HCT116 (cell line): ENCODE measurements at regions not wholly inside any gene's neighbourhood (a gene's known extent, or its start where the extent isn't known, plus 50 kb on each side); places are given as distances from the start of the nearest gene placed in this dataset.

ENCODE experiments used
- ATAC-seq: fragments of 200-7000 bp; cut with Tn5 transposase; 2 replicates; pipeline ENCODE4 v1.9.1; 2020; ENCODE audit warnings: mild to moderate bottlenecking, moderate library complexity
- BruUV-seq: library from RNA; stranded (reverse); fragments of 400-500 nt; replicated peaks from 2 replicates; lab custom pipeline; 2021; lab: Mats Ljungman, UMichigan
- CTCF ChIA-PET: fragments of 300-600 bp; sonication (Branson Sonifier 250); formaldehyde crosslinking; loops from one replicate; lab custom pipeline; 2021; ENCODE audit warnings: antibody characterized with exemption; lab: Charles Lee
- POLR2A ChIA-PET: fragments of 300-600, 350-600 bp; sonication (Branson Sonifier 250); formaldehyde crosslinking; loops from one replicate; lab custom pipeline; 2021; ENCODE audit warnings: antibody characterized with exemption; lab: Charles Lee
- RAD21 ChIA-PET, 2 experiments: fragments of 300-600 bp; sonication (Branson Sonifier 250); formaldehyde crosslinking; loops; one replicate each; lab custom pipeline; 2023; ENCODE audit warnings: low total read pairs in 2 of 2; ENCODE audit not compliant: uncharacterized antibody in 2 of 2, unreplicated experiment in 2 of 2, low non-redundant PET in 1 of 2; lab: Charles Lee
- DNase-seq: peaks from one replicate; pipeline ENCODE4 v3.0.0-alpha.2; 2010; ENCODE audit warnings: low read depth, low spot score
- H2AFZ ChIP-seq: fragments of 200-600 bp; shearing (Covaris generic), sonication (generic); 2 replicates; pipeline ENCODE4 v1.6.1; 2017; ENCODE audit warnings: low read depth, mixed run types, mixed read lengths, antibody characterized with exemption, low read length; ENCODE audit not compliant: poor library complexity, severe bottlenecking
- H3K27ac ChIP-seq: 2 replicates; pipeline ENCODE4 v1.5.1; 2012; ENCODE audit warnings: low read depth, low read length
- H3K27me3 ChIP-seq: fragments of 200-600 bp; sonication (generic); 2 replicates; pipeline ENCODE4 v1.6.1; 2016; ENCODE audit warnings: mixed run types, low read length, mixed read lengths; ENCODE audit not compliant: insufficient read depth
- H3K36me3 ChIP-seq, 2 experiments: fragments of 200-500 bp in 1 of 2; fragments of 200-600 bp in 1 of 2; sonication (Bioruptor generic) in 1 of 2; sonication (generic) in 1 of 2; 2 replicates each; pipeline versions ENCODE4 v1.5.1 to v1.6.1; 2014 to 2016; ENCODE audit warnings: low read length in 2 of 2, inconsistent platforms in 1 of 2, mixed read lengths in 1 of 2, mixed run types in 1 of 2; ENCODE audit not compliant: insufficient read depth in 2 of 2, control insufficient read depth in 1 of 2
- H3K4me1 ChIP-seq, 2 experiments: fragments of 200-600 bp in 1 of 2; sonication (generic) in 1 of 2; 2 replicates each; pipeline versions ENCODE4 v1.5.1 to v1.6.1; 2012 to 2017; ENCODE audit warnings: low read length in 2 of 2, inconsistent platforms in 1 of 2, mild to moderate bottlenecking in 1 of 2, mixed read lengths in 1 of 2, mixed run types in 1 of 2, moderate library complexity in 1 of 2; ENCODE audit not compliant: insufficient read depth in 2 of 2, control insufficient read depth in 1 of 2
- H3K4me2 ChIP-seq: fragments of 200-600 bp; sonication (generic); 2 replicates; pipeline ENCODE4 v1.6.1; 2017; ENCODE audit warnings: mixed run types, low read length, mixed read lengths
- H3K4me3 ChIP-seq, 2 experiments: fragments of 200-600 bp in 1 of 2; sonication (generic) in 1 of 2; replicated peaks in 1 of 2; 2 replicates each; pipeline ENCODE4 v1.5.1; 2011 to 2016; ENCODE audit warnings: low read length in 2 of 2, control low read depth in 1 of 2, low read depth in 1 of 2, mild to moderate bottlenecking in 1 of 2, mixed read lengths in 1 of 2, mixed run types in 1 of 2
- H3K79me2 ChIP-seq: fragments of 200-600 bp; sonication (generic); 2 replicates; pipeline ENCODE4 v1.6.1; 2017; ENCODE audit warnings: mild to moderate bottlenecking, mixed run types, low read length, moderate library complexity, mixed read lengths; ENCODE audit not compliant: insufficient read depth
- H3K9ac ChIP-seq: fragments of 200-600 bp; sonication (generic); 2 replicates; pipeline ENCODE4 v1.6.1; 2016; ENCODE audit warnings: low read length, mixed read lengths
- H3K9me2 ChIP-seq: fragments of 200-600 bp; sonication (generic), shearing (Covaris generic); 2 replicates; pipeline ENCODE4 v1.6.1; 2017; ENCODE audit warnings: mixed run types, mild to moderate bottlenecking, moderate library complexity; ENCODE audit not compliant: insufficient read depth
- H3K9me3 ChIP-seq, 2 experiments: fragments of 200-500 bp in 1 of 2; fragments of 200-600 bp in 1 of 2; sonication (Bioruptor generic) in 1 of 2; sonication (generic) in 1 of 2; 2 replicates each; pipeline ENCODE4 v1.6.1; 2014 to 2017; ENCODE audit warnings: low read length in 2 of 2, mixed read lengths in 2 of 2, inconsistent platforms in 1 of 2, low read depth in 1 of 2, mild to moderate bottlenecking in 1 of 2, mixed run types in 1 of 2, moderate library complexity in 1 of 2; ENCODE audit not compliant: control insufficient read depth in 1 of 2, insufficient read depth in 1 of 2
- H4K20me1 ChIP-seq: fragments of 200-600 bp; sonication (generic), shearing (Covaris generic); 2 replicates; pipeline ENCODE4 v1.6.1; 2017; ENCODE audit warnings: mixed run types, mild to moderate bottlenecking, moderate library complexity; ENCODE audit not compliant: insufficient read depth
- CEBPB ChIP-seq: IDR thresholded peaks from 2 replicates; pipeline ENCODE4 v1.6.1; 2012; ENCODE audit warnings: low read depth
- EGR1 ChIP-seq: IDR thresholded peaks from 2 replicates; pipeline ENCODE4 v1.6.1; 2012; ENCODE audit warnings: low read depth
- ELF1 ChIP-seq: IDR thresholded peaks from 2 replicates; pipeline ENCODE4 v1.6.1; 2012; ENCODE audit warnings: low read depth, borderline replicate concordance
- EZH2phosphoT487 ChIP-seq: fragments of 200-600 bp; IDR thresholded peaks from 2 replicates; pipeline ENCODE4 v1.6.1; 2018; ENCODE audit warnings: antibody characterized with exemption, borderline replicate concordance
- SIN3A ChIP-seq: IDR thresholded peaks from 2 replicates; pipeline ENCODE4 v1.6.1; 2012; ENCODE audit warnings: low read depth
- ZNF274 ChIP-seq: fragments of 200-500 bp; sonication (Bioruptor generic); IDR thresholded peaks from 2 replicates; pipeline ENCODE4 v1.6.1; 2014; ENCODE audit warnings: mild to moderate bottlenecking, low read depth, low read length, inconsistent platforms
- intact Hi-C: fragments of 100-400 bp; cut with micrococcal nuclease; formaldehyde crosslinking; loops from 2 replicates; pipeline ENCODE4 v1.10.0; 2022
- TF ChIP-seq, protein P1 (sequence below), 3 experiments: fragments of 200-600 bp in 1 of 3; sonication (generic) in 1 of 3; IDR thresholded peaks in 2 of 3; conservative IDR thresholded peaks in 1 of 3; 2 replicates each; pipeline ENCODE4 v1.5.1; 2012 to 2017; ENCODE audit warnings: low read depth in 2 of 3, low read length in 2 of 3, antibody characterized with exemption in 1 of 3, borderline replicate concordance in 1 of 3, control low read depth in 1 of 3, mild to moderate bottlenecking in 1 of 3, mixed read lengths in 1 of 3, mixed run types in 1 of 3, moderate library complexity in 1 of 3; ENCODE audit not compliant: insufficient read depth in 1 of 3
- TF ChIP-seq, protein P2 (sequence below): IDR thresholded peaks from 2 replicates; pipeline ENCODE4 v1.6.1; 2012
- TF ChIP-seq, protein P3 (sequence below): IDR thresholded peaks from 2 replicates; pipeline ENCODE4 v1.6.1; 2012; ENCODE audit warnings: low read depth
- TF ChIP-seq, protein P4 (sequence below): IDR thresholded peaks from 2 replicates; pipeline ENCODE4 v1.6.1; 2012

DNA sequence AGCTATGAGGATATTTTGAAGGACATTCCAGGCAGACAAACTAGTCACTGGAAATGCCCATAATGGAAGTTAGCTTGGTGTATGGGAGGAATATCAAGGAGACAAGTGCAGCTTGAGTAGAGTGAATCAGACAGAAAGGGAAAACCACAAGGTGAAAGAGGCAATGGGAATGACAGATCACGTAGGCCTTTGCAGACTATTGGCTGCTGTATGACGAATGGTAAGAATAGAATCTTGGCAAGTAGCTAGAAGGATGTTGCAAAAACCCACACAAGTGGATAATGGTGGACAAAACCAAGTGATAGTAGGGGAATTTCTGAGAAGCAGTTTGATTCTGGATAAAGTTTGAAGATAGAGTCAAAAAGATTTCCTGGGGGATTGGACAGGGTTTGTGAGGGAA, 196.9 kb upstream of the NOVA1 start (continued):
- TF ChIP-seq, protein P1, sequence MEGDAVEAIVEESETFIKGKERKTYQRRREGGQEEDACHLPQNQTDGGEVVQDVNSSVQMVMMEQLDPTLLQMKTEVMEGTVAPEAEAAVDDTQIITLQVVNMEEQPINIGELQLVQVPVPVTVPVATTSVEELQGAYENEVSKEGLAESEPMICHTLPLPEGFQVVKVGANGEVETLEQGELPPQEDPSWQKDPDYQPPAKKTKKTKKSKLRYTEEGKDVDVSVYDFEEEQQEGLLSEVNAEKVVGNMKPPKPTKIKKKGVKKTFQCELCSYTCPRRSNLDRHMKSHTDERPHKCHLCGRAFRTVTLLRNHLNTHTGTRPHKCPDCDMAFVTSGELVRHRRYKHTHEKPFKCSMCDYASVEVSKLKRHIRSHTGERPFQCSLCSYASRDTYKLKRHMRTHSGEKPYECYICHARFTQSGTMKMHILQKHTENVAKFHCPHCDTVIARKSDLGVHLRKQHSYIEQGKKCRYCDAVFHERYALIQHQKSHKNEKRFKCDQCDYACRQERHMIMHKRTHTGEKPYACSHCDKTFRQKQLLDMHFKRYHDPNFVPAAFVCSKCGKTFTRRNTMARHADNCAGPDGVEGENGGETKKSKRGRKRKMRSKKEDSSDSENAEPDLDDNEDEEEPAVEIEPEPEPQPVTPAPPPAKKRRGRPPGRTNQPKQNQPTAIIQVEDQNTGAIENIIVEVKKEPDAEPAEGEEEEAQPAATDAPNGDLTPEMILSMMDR (IDR thresholded peaks at IDR 0.05 in 2 of 3, conservative IDR thresholded peaks at IDR 0.05 in 1 of 3; ENCODE audit: borderline replicate concordance in 1 of 3, insufficient read depth in 1 of 3, low read depth in 2 of 3, low read length in 2 of 3) = no peak
- no peak for TF ChIP-seq SIN3A
- TF ChIP-seq, all 23 proteins: peak for 0

DNA sequence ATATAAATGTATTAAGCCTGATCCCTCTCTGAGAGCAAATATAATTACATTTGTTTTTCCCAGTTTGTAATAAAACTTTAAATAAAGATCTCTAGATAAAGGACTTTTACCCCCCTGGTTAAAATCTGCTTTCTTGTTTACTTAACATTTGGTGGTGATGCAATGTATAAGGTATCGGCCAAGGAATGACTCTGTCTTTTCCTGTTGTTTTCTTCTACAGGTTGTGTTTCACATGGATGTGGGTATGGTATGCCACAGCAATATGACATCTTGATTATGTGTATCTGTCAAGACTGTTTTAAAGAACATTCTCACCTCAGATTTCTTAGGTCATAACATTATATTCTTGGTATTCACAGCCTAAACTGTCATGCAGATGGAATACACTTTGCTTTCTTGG, 210.6 kb upstream of the NOVA1 start:
- H3K4me2 ChIP-seq = no peak overlapping the region
- BruUV-seq = no TSS peak

More for the DNA sequence above, 210.6 kb upstream of the NOVA1 start:
- Histone ChIP-seq H3K4me3 (no peak overlapping the region), H3K9me3 (peaks cover 3 to 17% of the 10 kb centered on the region in 2 experiments; a peak in 2 of 4 replicates), H3K4me1 (no peaks in the 10 kb centered on the region), H3K9ac (no peak overlapping the region), H3K79me2 (no peaks in the 10 kb centered on the region), H3K27ac (no peak overlapping the region), H3K27me3 (no peaks in the 10 kb centered on the region), H3K36me3 (no peaks in the 10 kb centered on the region), H3K9me2 (no peaks in the 10 kb centered on the region), H2AFZ (no peak overlapping the region), H4K20me1 (no peaks in the 10 kb centered on the region)
- intact Hi-C loops = no loop called here
- ATAC-seq (no peak), DNase-seq (no peak)
- CTCF ChIA-PET = no interaction called here
- POLR2A ChIA-PET = no interaction called here
- RAD21 ChIA-PET = no interaction called here
- TF ChIP-seq EGR1 (no peak), ZNF274 (no peak), ELF1 (no peak), CEBPB (no peak), EZH2phosphoT487 (no peak)
- TF ChIP-seq, protein P2, sequence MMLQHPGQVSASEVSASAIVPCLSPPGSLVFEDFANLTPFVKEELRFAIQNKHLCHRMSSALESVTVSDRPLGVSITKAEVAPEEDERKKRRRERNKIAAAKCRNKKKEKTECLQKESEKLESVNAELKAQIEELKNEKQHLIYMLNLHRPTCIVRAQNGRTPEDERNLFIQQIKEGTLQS = no peak
- TF ChIP-seq, protein P3, sequence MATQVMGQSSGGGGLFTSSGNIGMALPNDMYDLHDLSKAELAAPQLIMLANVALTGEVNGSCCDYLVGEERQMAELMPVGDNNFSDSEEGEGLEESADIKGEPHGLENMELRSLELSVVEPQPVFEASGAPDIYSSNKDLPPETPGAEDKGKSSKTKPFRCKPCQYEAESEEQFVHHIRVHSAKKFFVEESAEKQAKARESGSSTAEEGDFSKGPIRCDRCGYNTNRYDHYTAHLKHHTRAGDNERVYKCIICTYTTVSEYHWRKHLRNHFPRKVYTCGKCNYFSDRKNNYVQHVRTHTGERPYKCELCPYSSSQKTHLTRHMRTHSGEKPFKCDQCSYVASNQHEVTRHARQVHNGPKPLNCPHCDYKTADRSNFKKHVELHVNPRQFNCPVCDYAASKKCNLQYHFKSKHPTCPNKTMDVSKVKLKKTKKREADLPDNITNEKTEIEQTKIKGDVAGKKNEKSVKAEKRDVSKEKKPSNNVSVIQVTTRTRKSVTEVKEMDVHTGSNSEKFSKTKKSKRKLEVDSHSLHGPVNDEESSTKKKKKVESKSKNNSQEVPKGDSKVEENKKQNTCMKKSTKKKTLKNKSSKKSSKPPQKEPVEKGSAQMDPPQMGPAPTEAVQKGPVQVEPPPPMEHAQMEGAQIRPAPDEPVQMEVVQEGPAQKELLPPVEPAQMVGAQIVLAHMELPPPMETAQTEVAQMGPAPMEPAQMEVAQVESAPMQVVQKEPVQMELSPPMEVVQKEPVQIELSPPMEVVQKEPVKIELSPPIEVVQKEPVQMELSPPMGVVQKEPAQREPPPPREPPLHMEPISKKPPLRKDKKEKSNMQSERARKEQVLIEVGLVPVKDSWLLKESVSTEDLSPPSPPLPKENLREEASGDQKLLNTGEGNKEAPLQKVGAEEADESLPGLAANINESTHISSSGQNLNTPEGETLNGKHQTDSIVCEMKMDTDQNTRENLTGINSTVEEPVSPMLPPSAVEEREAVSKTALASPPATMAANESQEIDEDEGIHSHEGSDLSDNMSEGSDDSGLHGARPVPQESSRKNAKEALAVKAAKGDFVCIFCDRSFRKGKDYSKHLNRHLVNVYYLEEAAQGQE = no peak
- TF ChIP-seq, protein P1 (IDR thresholded peaks at IDR 0.05 in 2 of 3, conservative IDR thresholded peaks at IDR 0.05 in 1 of 3; ENCODE audit: borderline replicate concordance in 1 of 3, insufficient read depth in 1 of 3, low read depth in 2 of 3, low read length in 2 of 3) = no peak
- TF ChIP-seq, protein P4, sequence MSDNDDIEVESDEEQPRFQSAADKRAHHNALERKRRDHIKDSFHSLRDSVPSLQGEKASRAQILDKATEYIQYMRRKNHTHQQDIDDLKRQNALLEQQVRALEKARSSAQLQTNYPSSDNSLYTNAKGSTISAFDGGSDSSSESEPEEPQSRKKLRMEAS = no peak
